Stomach (tissue), 4 donors: ENCODE measurements at regions not wholly inside any gene's neighbourhood (a gene's known extent, or its start where the extent isn't known, plus 50 kb on each side); places are given as distances from the start of the nearest gene placed in this dataset.

Experiments used
- EP300 ChIP-seq: sonication (generic); formaldehyde crosslinking; IDR thresholded peaks from one replicate; pipeline ENCODE4 v1.6.1; 2017; ENCODE audit warnings: antibody characterized with exemption
- POLR2A ChIP-seq, 4 donors: fragments of 450-650 bp; IDR thresholded peaks; one replicate each; pipeline ENCODE4 v1.6.1; 2016; ENCODE audit warnings: antibody characterized with exemption in 4 of 4, control low read depth in 2 of 4, mild to moderate bottlenecking in 1 of 4, moderate library complexity in 1 of 4
- POLR2AphosphoS5 ChIP-seq, 3 donors: sonication (generic); formaldehyde crosslinking; IDR thresholded peaks; one replicate each; pipeline ENCODE4 v1.6.1; 2016; ENCODE audit warnings: antibody characterized with exemption in 3 of 3
- TF ChIP-seq, protein P1 (sequence below), 7 experiments: fragments of 450-650 bp in 4 of 7; fragments of 200-600 bp in 3 of 7; sonication (generic) in 3 of 7; IDR thresholded peaks; one replicate each; pipeline ENCODE4 v1.5.1; 2016 to 2019; ENCODE audit warnings: antibody characterized with exemption in 7 of 7, control low read depth in 2 of 7, mild to moderate bottlenecking in 1 of 7

- TF ChIP-seq POLR2A (IDR thresholded peaks at IDR 0.05), result no peak
- TF ChIP-seq, protein P1, sequence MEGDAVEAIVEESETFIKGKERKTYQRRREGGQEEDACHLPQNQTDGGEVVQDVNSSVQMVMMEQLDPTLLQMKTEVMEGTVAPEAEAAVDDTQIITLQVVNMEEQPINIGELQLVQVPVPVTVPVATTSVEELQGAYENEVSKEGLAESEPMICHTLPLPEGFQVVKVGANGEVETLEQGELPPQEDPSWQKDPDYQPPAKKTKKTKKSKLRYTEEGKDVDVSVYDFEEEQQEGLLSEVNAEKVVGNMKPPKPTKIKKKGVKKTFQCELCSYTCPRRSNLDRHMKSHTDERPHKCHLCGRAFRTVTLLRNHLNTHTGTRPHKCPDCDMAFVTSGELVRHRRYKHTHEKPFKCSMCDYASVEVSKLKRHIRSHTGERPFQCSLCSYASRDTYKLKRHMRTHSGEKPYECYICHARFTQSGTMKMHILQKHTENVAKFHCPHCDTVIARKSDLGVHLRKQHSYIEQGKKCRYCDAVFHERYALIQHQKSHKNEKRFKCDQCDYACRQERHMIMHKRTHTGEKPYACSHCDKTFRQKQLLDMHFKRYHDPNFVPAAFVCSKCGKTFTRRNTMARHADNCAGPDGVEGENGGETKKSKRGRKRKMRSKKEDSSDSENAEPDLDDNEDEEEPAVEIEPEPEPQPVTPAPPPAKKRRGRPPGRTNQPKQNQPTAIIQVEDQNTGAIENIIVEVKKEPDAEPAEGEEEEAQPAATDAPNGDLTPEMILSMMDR (IDR thresholded peaks at IDR 0.05), result no peak
- no peak for TF ChIP-seq POLR2AphosphoS5 (IDR thresholded peaks at IDR 0.05)
- no peak for TF ChIP-seq EP300
Measured at GRCh38 chr10:128497660-128498377, 371.6 kb upstream of the MKI67 start.
